ENCODE measurements at regions not wholly inside any gene's neighbourhood (a gene's known extent, or its start where the extent isn't known, plus 50 kb on each side); places are given as distances from the start of the nearest gene placed in this dataset.

GRCh38 chrX:40177942-40178715, 80.4 kb upstream of the BCOR start:
- H3K4me3 ChIP-seq: no peak overlapping the region
- H3K36me3 ChIP-seq: no peaks in the 10 kb centered on the region
- DNase-seq (no peak), ATAC-seq (no peak)
- H3K27me3 ChIP-seq: peaks cover 0 to 18% of the 10 kb centered on the region in 2 donors
- H3K4me1 ChIP-seq: peaks cover 6 to 18% of the 10 kb centered on the region in 2 donors
- H3K9me3 ChIP-seq: no peaks in the 10 kb centered on the region
- H3K27ac ChIP-seq: no peak overlapping the region
- TF ChIP-seq, protein P1, sequence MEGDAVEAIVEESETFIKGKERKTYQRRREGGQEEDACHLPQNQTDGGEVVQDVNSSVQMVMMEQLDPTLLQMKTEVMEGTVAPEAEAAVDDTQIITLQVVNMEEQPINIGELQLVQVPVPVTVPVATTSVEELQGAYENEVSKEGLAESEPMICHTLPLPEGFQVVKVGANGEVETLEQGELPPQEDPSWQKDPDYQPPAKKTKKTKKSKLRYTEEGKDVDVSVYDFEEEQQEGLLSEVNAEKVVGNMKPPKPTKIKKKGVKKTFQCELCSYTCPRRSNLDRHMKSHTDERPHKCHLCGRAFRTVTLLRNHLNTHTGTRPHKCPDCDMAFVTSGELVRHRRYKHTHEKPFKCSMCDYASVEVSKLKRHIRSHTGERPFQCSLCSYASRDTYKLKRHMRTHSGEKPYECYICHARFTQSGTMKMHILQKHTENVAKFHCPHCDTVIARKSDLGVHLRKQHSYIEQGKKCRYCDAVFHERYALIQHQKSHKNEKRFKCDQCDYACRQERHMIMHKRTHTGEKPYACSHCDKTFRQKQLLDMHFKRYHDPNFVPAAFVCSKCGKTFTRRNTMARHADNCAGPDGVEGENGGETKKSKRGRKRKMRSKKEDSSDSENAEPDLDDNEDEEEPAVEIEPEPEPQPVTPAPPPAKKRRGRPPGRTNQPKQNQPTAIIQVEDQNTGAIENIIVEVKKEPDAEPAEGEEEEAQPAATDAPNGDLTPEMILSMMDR (IDR thresholded peaks at IDR 0.05): no peak
- intact Hi-C loops (cut with DNase I): loop anchor here in 1 of 2 donors (10.0 kb wide), 1 partner anchor 163 kb away; no protein-coding TSS in a partner anchor

DNA sequence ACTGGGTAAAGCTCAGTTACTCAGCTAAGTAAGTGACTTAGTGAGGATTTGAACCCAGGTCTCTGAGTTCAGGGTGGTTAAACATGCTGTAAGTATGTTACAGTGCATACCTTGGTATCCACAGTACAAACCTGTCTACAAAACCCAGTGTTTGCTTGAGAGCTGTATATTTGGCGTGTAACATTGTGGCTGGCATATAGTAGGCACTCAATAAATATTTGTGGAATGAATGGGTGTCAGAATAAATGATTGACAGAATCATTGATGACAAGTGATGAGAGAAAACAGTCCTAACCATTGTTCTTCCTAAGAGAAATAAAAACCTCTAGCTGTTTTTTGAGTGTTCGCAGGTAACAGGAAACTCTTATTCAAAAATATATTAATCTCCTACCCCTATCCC, 79.7 kb upstream of the BCOR start:
- H3K27me3 ChIP-seq: peaks cover 0 to 22% of the 10 kb centered on the region in 2 donors
- H3K4me3 ChIP-seq: peak overlapping the region in 1 of 2 donors; percentile 49
- DNase-seq (no peak), ATAC-seq (no peak)
- intact Hi-C loops (cut with DNase I): loop anchor here in 1 of 2 donors (10.0 kb wide), 1 partner anchor 163 kb away; no protein-coding TSS in a partner anchor
- H3K9me3 ChIP-seq: no peaks in the 10 kb centered on the region
- no peaks in the 10 kb centered on the region for H3K36me3 ChIP-seq
- H3K4me1 ChIP-seq: peaks cover 6 to 25% of the 10 kb centered on the region in 2 donors
- peak overlapping the region in 1 of 2 donors; percentile 98 for H3K27ac ChIP-seq
- TF ChIP-seq, protein P1 (IDR thresholded peaks at IDR 0.05): no peak

- Histone ChIP-seq H3K36me3 (no peaks in the 10 kb centered on the region), H3K4me3 (peak overlapping the region; percentile 37 to 49), H3K27ac (peak overlapping the region; percentile 91 to 98), H3K4me1 (peaks cover 6 to 25% of the 10 kb centered on the region in 2 donors), H3K27me3 (peaks cover 0 to 24% of the 10 kb centered on the region in 2 donors), H3K9me3 (no peaks in the 10 kb centered on the region)
- DNase-seq (no peak), ATAC-seq (no peak)
- intact Hi-C loops (cut with DNase I): loop anchor here in 1 of 2 donors (10.0 kb wide), 1 partner anchor 162 kb away; no protein-coding TSS in a partner anchor
- TF ChIP-seq, protein P1 (IDR thresholded peaks at IDR 0.05): no peak
Observed at GRCh38 chrX:40177117-40177430, 79.3 kb upstream of the BCOR start.

DNA sequence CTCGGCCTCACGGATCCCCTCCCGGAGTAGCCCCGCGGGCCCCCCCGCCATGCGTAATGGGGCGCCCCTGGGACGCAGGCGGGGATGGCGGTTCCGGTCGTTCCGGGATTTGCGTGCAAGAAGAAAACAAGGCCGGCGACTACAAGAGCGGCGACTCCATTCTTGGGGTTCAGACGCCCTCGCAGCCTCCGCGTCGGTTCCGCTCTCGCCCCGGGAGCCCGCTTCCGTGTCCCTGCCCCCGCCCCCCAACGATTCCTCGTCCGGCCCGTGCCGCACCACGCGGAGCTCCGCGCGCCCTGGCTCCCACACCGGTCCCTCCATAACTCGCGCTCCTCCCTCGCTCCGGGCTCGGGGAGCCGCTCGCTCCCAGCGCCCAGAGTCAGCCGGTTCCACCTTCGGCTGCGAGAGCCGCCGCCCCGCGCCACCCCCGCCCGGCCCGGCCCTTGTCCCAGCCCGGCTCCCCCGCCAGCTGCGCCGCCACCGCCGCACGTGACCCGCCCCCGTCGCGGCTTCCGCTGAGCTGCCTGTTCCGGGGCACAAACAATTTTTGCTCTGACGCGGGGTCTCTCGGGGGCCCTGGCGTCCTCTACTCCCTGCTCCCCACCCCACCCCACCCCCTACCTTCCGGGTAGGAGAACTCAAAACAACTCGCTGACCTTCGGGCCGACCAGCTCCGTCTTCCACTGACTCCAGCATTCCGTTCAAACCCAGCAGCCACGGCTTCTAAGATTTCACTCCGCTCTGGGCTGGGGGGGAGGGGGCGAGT, 78.8 kb upstream of the BCOR start:
- intact Hi-C loops (cut with DNase I): loop anchor here in 1 of 2 donors (10.0 kb wide), 1 partner anchor 162 kb away; no protein-coding TSS in a partner anchor
- peak overlapping the region; percentile 91 to 98 for H3K27ac ChIP-seq
- peak; percentile 41 for ATAC-seq
- TF ChIP-seq, protein P1 (IDR thresholded peaks at IDR 0.05): no peak
- H3K4me3 ChIP-seq: peak overlapping the region; percentile 37 to 49
- no peaks in the 10 kb centered on the region for H3K36me3 ChIP-seq
- DNase-seq: peak in 2 of 4 donors; percentile 68 to 92
- peaks cover 6 to 25% of the 10 kb centered on the region in 2 donors for H3K4me1 ChIP-seq
- H3K9me3 ChIP-seq: no peaks in the 10 kb centered on the region
- peaks cover 0 to 29% of the 10 kb centered on the region in 2 donors for H3K27me3 ChIP-seq

Data from left lung (tissue), 4 donors.